ENCODE measurements at regions not wholly inside any gene's neighbourhood (a gene's known extent, or its start where the extent isn't known, plus 50 kb on each side); places are given as distances from the start of the nearest gene placed in this dataset.

GRCh38 chr3:25037049-25037547 is 391.0 kb upstream of the RARB start (continued):
- TF ChIP-seq RAD21 (IDR thresholded peaks at IDR 0.05 in 1 of 2, conservative IDR thresholded peaks at IDR 0.05 in 1 of 2; ENCODE audit: low read depth in 2 of 2, low read length in 2 of 2) (no peak), KDM1A (IDR thresholded peaks at IDR 0.05; ENCODE audit: borderline replicate concordance, low read length) (no peak)

Measured in H1 (cell line).